Fibroblast of villous mesenchyme (primary cell): ENCODE measurements at regions not wholly inside any gene's neighbourhood (a gene's known extent, or its start where the extent isn't known, plus 50 kb on each side); places are given as distances from the start of the nearest gene placed in this dataset.

Source experiments
- DNase-seq: peaks from one replicate; pipeline ENCODE4 v3.0.0-alpha.2; 2010; ENCODE audit warnings: low read depth
- H3K4me3 ChIP-seq: 2 replicates; pipeline ENCODE4 v1.5.1; 2011; ENCODE audit warnings: low read depth, mild to moderate bottlenecking, low read length
- CTCF ChIP-seq: IDR thresholded peaks from 2 replicates; pipeline ENCODE4 v1.5.1; 2012; ENCODE audit warnings: low read depth, mild to moderate bottlenecking, low read length; ENCODE audit not compliant: insufficient read depth

- no peak for TF ChIP-seq CTCF
- no peak overlapping the region for H3K4me3 ChIP-seq
- DNase-seq = no peak
Measured at GRCh38 chr18:42288129-42288528, 333.1 kb downstream of the PIK3C3 start.

DNA sequence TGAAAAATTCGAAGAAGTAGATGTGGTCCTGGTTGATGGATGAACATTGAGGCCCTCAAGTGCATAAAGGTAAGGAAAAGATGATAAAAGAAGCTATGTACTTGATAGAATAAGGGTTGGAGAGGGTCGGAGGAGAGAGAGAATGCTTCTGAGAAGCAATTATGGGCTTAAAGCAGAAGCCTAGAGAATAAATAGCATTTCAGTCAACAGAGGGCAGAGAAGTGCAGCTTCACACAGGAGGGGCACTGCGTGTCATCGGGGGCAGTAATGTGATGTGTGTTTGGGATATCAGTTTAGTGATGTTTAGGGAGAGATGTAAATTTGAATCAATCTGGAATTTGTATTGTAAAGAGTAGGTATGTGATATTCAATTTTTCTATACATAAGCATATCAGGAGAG, 334.5 kb downstream of the PIK3C3 start:
- H3K4me3 ChIP-seq = no peak overlapping the region
- no peak for DNase-seq
- no peak for TF ChIP-seq CTCF

GRCh38 chr18:42290318-42291307, 335.6 kb downstream of the PIK3C3 start:
- no peak for DNase-seq
- H3K4me3 ChIP-seq = no peak overlapping the region
- no peak for TF ChIP-seq CTCF

DNA sequence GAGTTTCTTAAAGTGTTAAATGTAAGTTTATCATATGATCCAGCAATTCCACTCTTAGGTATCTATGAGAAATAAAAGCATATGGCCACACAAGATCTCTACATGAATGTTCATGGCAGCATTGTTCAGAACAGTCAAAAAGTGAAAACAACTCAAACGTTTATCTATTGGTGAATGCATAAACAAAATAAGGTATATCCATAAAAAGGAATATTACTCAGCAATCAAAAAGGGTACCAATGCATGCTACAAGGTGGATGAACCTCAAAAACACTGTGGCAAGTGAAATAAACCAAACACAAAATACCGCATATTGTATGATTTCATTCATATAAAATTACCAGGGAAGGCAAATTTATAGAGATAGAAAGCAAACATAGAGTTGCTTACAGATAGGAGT, 337.6 kb downstream of the PIK3C3 start:
- H3K4me3 ChIP-seq = no peak overlapping the region
- TF ChIP-seq CTCF = no peak
- no peak for DNase-seq

- H3K4me3 ChIP-seq = no peak overlapping the region
- TF ChIP-seq CTCF = no peak
- DNase-seq = no peak
Measured at GRCh38 chr18:42296192-42296591, 341.2 kb downstream of the PIK3C3 start.

GRCh38 chr18:42296723-42297122, 341.7 kb downstream of the PIK3C3 start:
- H3K4me3 ChIP-seq = no peak overlapping the region
- no peak for TF ChIP-seq CTCF
- peak; percentile 5 for DNase-seq
